ENCODE measurements at regions not wholly inside any gene's neighbourhood (a gene's known extent, or its start where the extent isn't known, plus 50 kb on each side); places are given as distances from the start of the nearest gene placed in this dataset.
"Not testable (repeated sequence)": the region's sequence is repeated elsewhere in the genome, so short reads cannot be mapped to it uniquely, and the experiment has no call there.

DNA sequence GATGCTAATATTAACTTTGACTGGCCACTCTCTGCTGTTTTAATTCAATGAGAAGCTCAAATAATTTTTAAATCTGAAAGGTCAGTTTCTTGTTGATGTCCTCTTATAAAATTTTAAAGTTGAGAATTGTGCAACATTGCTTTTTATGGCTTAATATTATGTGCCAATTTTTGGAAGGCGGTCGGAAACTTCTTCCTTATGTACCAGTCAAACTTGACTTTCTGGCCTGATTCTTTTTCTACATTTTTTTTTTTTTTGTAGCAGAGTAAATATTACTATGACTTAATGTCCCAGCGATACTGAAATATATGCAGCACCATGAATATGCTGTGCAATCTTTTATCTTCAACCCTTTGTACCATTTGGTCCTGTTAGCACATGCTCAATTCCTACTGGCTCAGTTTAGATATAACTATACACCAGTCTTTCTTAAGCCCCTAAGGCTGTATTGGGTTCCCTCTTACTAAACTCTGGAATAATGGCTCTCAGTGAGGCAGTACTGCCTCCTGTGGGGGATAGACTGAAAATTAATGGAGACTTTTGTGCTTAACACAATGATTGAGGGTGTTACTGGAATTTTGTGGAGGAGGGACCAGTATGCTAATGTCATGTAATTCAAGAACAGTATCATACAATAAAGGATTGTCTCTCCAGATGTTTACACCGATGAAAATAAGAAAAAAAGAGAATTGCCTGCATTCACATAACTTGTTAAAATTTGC is 156.4 kb upstream of the SYNCRIP start:
- no peak for DNase-seq

DNA sequence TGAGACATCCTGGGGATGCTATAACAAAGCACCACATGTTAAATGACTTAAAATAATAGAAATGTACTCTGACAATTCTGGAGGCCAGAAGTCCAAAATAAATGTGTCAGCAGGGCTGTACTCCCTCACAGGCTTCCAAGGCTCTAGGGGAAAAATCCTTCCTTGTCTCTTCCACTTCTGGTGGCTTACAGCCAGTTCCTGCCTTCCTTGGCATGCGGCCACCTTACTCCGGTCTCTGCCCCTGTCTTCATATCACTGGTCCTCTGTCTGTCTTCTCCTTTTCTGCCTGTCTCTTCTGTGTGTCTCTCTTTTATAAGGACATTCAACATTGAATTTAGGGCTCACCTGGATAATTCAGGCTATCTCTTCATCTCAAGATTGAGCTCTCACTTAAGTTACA is 155.3 kb upstream of the SYNCRIP start:
- no peak for DNase-seq

DNA sequence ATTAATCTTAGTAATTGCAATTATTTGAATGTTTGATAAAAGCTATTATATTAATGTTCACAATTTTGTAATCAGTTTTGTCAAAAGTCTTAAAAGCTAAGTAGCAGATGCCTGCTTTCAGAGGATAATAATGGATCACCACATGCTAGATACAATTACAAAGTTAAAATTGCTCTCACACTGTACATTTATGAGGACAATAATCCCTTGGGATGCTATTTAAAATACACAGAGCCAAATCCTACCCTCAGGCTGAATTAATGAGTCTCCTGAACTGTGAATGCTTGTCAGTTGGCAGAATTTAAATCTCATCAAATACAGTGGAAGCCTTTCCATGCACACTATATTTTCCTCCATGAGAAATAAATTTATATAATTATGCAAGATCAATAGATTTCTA is 153.3 kb upstream of the SYNCRIP start:
- DNase-seq = no peak

GRCh38 chr6:85792254-85792653 is 149.6 kb upstream of the SYNCRIP start:
- DNase-seq = no peak

DNA sequence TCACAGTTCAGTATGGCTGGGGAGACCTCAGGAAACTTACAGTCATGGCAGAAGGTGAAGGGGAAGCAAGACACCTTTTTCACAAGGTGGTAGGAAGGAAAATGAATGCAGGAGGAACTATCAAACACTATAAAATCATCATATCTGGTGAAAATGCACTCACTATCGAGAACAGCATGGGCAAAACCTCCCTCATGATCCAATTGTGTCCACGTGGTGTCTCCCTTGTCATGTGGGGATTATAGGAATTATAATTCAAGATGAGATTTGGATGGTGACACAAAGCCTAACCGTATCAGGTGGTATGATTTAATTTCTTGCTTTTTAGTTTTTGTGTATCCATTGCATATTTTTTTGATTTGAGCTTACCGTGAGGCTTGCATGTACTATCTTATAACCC is 133.2 kb upstream of the SYNCRIP start:
- no peak for DNase-seq

- DNase-seq = no peak
Measured at GRCh38 chr6:85772641-85773040, 130.0 kb upstream of the SYNCRIP start.

- no peak for DNase-seq
Measured at GRCh38 chr6:85771925-85772430, 129.3 kb upstream of the SYNCRIP start.

DNA sequence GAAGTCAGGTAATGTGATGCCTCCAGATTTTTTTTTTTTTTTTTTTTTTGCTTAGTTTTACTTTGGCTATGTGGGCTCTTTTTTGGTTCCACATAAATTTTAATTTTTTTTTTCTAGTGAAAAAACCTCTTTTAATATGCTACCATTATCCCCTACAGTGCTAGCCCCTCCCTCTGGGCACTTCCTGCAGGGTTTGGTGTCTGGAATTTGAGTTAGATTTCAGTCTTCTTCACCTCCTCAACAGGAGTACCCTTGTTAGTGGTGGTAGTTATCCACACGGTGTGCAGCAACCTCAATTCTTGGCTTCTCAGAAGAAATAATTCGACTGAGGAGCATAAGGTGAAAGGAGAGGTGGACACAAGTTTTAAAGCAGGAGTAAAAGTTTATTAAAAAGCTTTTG is 128.8 kb upstream of the SYNCRIP start:
- no peak for DNase-seq

DNA sequence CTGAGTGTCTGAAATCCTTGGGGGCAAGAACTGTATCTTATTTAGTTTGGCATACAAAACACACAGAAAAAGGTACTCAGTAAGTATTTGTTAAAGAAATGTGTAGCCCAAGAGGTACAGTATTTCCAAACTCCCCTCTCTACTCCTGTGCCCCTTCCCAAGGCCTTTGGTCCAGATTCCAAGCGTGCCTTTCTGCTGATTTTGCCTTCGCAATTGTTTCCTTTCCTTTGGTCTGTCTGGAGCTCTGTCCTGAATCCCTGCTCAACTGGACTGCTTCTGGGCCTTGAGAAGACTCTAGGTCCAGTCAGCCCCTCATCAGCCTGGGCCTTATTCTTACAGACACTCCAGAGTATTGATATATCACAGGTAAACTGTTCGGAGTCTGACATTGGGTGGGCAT is 122.2 kb upstream of the SYNCRIP start:
- no peak for DNase-seq

- DNase-seq = no peak
Measured at GRCh38 chr6:85756982-85757381, 114.3 kb upstream of the SYNCRIP start.

GRCh38 chr6:85754894-85755293 is 112.2 kb upstream of the SYNCRIP start:
- DNase-seq = no peak

DNA sequence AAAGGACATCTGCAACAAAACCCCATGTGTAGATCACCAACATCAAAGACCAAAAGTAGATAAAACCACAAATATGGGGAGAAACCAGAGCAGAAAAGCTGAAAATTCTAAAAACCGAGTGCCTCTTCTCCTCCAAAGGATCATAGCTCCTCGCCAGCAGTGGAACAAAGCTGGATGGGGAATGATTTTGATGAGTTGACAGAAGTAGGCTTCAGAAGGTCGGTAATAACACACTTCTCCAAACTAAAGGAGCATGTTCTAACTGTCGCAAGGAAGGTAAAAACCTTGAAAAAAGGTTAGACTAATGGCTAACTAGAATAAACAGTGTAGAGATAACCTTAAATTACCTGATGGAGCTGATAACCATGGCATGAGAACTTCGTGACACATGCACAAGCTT is 109.9 kb upstream of the SYNCRIP start:
- DNase-seq = no peak

- DNase-seq = no peak
Measured at GRCh38 chr6:85751374-85752055, 108.8 kb upstream of the SYNCRIP start.

GRCh38 chr6:85750146-85750545 is 107.5 kb upstream of the SYNCRIP start:
- not testable (repeated sequence) for DNase-seq

DNA sequence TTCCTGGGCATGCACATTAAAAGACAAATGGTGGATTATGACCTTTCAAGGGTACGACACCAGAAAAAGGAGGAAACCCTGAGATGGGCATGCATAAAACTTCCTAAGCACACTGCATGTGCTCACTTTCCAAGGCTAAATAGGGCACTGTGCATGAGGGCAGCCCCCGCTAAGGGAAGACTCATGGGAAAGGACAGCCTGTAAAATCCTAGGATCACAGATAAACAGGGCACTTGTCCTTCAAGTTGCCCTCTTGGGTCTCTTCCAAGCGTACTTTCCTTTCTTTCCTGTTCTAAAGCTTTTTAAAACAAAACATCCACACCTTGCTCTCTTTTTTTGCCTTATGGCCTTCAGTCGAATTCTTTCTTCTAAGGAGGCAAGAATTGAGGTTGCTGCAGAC is 106.5 kb upstream of the SYNCRIP start:
- no peak for DNase-seq

DNA sequence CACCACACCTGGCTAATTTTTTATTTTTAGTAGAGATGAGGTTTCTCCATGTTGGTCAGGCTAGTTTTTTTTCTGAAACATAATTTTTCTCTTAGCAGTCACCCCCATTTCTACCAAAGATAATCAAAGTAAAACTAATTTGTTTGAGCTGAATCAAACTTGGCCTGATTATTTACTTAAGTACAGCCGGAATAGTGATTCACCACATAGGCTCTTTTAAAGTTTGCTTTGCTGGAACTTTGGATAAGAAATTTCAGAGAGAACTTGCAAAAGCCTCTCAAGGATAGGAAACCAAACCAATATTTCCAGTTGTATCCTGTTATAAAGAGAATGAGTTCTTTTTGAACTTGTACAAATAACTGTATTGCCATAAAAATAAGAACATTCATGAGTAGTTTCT is 105.0 kb upstream of the SYNCRIP start:
- DNase-seq = no peak

DNA sequence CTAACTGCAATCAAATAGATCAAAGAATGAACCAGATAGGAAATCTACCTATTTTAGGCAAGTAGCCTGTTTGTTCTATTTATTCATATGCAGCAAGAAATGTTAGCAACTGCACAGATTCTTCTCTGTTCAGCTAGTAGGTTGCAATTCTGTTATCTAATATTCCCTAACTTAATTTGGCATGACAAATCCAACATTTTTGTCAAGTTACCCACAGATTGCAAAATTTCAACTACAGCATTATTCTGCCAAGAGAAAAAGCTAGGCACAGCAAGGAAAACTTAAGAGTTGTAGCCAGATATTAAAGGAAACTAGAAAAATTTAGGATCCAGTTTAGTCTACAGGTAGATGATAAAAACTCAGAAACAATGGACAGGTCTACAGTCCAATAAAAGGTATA is 104.4 kb upstream of the SYNCRIP start:
- DNase-seq = no peak

DNA sequence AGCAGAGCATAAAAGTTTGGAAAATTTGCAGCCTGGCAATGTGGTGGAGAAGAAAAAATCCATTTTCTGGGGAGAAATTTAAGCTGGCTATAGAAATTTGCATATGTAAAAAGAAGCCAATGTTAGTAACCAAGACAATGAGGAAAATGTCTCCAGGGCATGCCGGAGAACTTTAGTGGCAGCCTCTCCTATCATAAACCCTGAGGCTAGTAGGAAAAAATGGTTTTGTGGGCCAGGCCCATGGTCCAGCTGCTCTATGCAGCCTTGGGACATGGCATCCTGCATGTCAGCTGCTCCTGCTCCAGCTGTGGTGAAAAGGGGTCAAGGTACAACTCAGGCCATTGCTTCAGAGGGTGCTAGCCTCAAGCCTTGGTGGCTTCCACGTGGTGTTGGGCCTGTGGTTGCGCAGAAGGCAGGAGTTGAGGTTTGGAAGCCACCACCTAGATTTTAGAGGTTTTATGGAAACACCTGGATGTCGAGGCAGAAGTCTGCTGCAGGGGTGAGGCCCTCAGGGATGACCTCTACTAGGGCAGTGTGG is 101.8 kb upstream of the SYNCRIP start:
- no peak for DNase-seq

- no peak for DNase-seq
Measured at GRCh38 chr6:85726206-85726605, 83.5 kb upstream of the SYNCRIP start.

GRCh38 chr6:85715797-85716196 is 73.1 kb upstream of the SYNCRIP start:
- DNase-seq = no peak

DNA sequence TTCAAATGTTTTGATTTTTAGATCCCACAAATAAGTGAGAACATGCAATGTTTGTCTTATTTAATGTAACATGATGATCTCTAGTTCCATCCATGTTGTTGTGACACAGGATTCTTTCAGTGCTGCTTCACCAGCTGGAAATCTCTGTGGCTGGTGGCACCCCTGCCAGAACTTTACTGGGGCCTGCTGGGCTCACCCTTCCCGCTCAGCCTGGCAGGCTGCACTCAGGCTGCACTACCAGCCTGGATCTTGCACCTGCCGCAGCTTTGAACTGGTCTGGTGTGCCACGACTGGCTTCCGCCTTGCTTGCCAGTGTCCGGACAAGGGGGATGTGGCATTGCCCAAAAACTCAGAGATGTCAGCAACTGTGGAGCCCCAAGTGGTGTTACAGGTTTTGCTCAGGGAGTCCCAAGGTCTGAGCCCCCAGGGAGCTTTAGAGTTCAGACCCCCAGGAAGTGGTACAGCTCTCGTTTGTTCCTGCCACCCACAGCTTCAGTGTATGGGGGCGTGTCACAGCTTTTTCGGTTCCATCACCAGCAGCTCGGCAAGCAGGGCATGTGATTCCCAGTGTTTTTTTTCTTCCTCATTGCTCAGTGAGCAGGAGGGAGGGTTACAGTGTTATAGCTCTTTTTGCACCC is 72.3 kb upstream of the SYNCRIP start:
- no peak for DNase-seq

- no peak for DNase-seq
Measured at GRCh38 chr6:85712346-85712745, 69.7 kb upstream of the SYNCRIP start.

DNA sequence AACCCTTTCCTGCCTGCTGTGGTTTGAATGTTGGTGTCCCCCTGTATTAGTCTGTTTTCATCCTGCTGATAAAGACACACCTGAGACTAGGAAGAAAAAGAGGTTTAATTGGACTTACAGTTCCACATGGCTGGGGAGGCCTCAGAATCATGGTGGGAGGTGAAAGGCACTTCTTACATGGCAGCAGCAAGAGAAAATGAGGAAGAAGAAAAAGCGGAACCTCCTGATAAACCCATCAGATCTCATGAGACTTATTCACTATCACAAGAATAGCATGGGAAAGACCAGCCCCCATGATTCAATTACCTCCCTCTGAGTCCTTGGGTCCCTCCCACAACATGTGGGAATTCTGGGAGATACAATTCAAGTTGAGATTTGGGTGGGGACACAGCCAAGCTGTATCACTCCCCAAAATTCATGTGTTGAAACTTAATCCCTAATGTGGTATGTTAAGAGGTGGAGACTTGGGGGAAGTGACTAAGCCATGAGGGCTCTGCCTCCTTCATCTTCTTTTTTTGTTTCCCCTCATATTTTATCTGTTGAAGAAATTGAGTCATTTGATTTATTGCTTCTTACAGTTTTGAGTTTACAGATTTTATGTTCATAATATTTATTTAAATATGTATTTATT is 64.9 kb upstream of the SYNCRIP start:
- not testable (repeated sequence) for DNase-seq

Measured in SHP77 treated with DMSO at 0.1 percent for 48 hours (cell line).